Chondrocyte (in vitro differentiated cells): ENCODE measurements at regions not wholly inside any gene's neighbourhood (a gene's known extent, or its start where the extent isn't known, plus 50 kb on each side); places are given as distances from the start of the nearest gene placed in this dataset.

Experiments
- DNase-seq: peaks from one replicate; pipeline ENCODE4 v3.0.0; 2021; ENCODE audit warnings: mixed read lengths, low spot score
- H3K27ac Mint-ChIP-seq: one replicate; pipeline ENCODE4 v1.8.0; 2021; ENCODE audit warnings: mild to moderate bottlenecking, moderate library complexity, mixed read lengths; ENCODE audit not compliant: unreplicated experiment
- H3K27me3 Mint-ChIP-seq: 2 replicates; pipeline ENCODE4 v1.8.0; 2021; ENCODE audit warnings: low read depth, mixed read lengths
- H3K36me3 Mint-ChIP-seq: 2 replicates; pipeline ENCODE4 v1.8.0; 2021; ENCODE audit warnings: low read depth, mixed read lengths
- H3K4me1 Mint-ChIP-seq: 2 replicates; pipeline ENCODE4 v1.8.0; 2021; ENCODE audit warnings: low read depth, mild to moderate bottlenecking, mixed read lengths
- H3K4me3 Mint-ChIP-seq: one replicate; pipeline ENCODE4 v1.8.0; 2021; ENCODE audit warnings: mild to moderate bottlenecking, moderate library complexity, mixed read lengths; ENCODE audit not compliant: unreplicated experiment
- H3K9me3 Mint-ChIP-seq: 2 replicates; pipeline ENCODE4 v1.8.0; 2021; ENCODE audit warnings: low read depth, mixed read lengths
- TF ChIP-seq, protein P1 (sequence below): fragments of 200-600 bp; sonication (generic); IDR thresholded peaks from 2 replicates; pipeline ENCODE4 v1.5.0; 2021; ENCODE audit warnings: antibody characterized with exemption, mild to moderate bottlenecking, moderate library complexity

DNA sequence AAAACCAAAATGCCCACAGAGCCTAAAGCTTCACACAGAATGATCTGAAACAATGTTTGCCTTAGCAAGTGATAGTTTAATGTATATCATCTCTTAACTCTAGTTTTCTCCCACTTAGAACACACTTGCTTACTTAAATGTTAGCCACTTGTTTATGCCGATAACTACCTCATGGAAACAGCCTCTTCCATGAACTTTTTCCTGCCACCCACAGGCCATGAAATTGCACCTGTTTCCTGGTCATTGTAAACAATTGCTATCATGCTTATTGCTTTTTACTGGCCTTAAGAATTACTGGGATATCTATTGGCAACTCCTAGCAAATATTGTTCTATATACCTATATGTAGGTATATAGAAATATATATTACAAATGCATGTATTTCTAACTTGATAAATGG is 231.1 kb downstream of the HDGFL1 start:
- DNase-seq = no peak
- Mint-ChIP-seq H3K27ac (no peak overlapping the region), H3K9me3 (peaks cover 3% of the 10 kb centered on the region), H3K4me3 (no peak overlapping the region), H3K4me1 (no peaks in the 10 kb centered on the region), H3K27me3 (no peaks in the 10 kb centered on the region), H3K36me3 (peaks cover 2% of the 10 kb centered on the region)
- TF ChIP-seq, protein P1, sequence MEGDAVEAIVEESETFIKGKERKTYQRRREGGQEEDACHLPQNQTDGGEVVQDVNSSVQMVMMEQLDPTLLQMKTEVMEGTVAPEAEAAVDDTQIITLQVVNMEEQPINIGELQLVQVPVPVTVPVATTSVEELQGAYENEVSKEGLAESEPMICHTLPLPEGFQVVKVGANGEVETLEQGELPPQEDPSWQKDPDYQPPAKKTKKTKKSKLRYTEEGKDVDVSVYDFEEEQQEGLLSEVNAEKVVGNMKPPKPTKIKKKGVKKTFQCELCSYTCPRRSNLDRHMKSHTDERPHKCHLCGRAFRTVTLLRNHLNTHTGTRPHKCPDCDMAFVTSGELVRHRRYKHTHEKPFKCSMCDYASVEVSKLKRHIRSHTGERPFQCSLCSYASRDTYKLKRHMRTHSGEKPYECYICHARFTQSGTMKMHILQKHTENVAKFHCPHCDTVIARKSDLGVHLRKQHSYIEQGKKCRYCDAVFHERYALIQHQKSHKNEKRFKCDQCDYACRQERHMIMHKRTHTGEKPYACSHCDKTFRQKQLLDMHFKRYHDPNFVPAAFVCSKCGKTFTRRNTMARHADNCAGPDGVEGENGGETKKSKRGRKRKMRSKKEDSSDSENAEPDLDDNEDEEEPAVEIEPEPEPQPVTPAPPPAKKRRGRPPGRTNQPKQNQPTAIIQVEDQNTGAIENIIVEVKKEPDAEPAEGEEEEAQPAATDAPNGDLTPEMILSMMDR = no peak

DNA sequence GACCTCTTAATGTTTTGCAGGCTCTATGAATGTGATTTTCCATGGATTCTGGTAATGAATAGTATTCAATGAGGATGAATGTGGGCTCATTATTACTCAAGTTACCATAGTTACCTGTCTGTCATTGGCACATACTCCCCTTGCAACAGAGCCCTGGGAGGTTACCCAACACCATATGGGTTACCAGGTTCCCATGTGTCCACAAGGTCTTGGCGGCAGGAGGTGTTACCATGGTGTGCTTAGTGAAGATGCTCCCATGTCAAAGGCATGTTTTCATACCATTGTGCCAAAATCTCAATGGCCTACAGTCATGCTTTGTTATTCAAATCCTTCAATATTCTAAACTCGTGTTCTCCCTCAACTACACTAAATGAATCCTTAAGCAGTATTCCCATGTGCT is 232.5 kb downstream of the HDGFL1 start:
- Mint-ChIP-seq H3K9me3 (no peaks in the 10 kb centered on the region), H3K27ac (no peak overlapping the region), H3K36me3 (no peaks in the 10 kb centered on the region), H3K4me1 (peaks cover 12% of the 10 kb centered on the region), H3K4me3 (no peak overlapping the region), H3K27me3 (no peaks in the 10 kb centered on the region)
- TF ChIP-seq, protein P1 = no peak
- DNase-seq = no peak

DNA sequence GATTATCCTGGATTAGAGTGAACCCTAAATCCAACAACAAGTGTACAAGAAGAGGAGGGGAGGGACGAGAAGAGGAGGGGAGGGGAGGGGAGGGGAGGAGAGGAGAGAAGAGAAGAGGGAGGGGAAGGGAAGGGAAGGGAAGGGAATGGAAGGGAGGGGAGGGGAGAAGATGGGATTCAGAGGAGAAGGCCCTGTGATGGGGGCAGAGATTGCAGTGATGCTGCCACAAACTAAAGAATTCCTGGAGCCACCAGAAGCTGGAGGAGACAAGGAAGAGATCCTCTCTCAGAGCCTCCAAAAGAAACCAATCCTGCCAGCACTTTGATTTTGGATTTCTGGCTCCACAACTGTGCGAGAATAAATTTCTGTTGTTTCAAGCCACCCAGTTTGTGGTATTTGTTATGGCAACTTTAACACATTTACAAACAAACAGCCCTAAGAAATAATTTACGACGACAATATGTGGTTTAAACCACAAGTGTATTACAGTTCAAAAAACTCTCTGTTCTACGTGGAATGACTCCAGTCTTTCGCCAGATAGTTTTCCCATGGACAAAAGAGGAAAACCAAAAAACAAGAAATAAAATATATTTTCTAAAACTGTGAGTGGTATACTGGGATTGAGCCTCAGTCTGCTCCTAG is 235.4 kb downstream of the HDGFL1 start:
- H3K27ac Mint-ChIP-seq = no peak overlapping the region
- TF ChIP-seq, protein P1 = no peak
- H3K9me3 Mint-ChIP-seq = no peaks in the 10 kb centered on the region
- H3K4me1 Mint-ChIP-seq = peaks cover 14% of the 10 kb centered on the region
- H3K36me3 Mint-ChIP-seq = no peaks in the 10 kb centered on the region
- DNase-seq = no peak
- H3K4me3 Mint-ChIP-seq = no peak overlapping the region
- H3K27me3 Mint-ChIP-seq = no peaks in the 10 kb centered on the region

DNA sequence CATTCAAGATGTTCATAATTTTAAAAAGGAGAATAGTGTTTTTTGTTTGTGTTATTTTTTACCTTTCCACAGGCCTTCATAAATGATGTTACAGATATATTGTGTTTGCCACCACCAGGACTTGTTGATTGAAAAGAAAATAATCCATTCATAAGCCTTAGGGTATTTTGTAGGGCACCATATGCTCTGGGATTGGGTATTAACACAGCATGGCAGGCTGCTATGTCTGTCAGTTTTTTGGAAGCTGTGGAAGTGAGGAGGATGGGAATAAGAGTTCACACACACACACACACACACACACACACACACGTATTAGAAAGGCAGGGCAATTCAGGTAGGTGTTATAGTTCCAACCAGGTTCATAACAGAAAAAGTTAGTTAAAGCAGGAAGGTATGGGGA is 237.9 kb downstream of the HDGFL1 start:
- H3K4me1 Mint-ChIP-seq = peaks cover 14% of the 10 kb centered on the region
- no peak overlapping the region for H3K27ac Mint-ChIP-seq
- H3K4me3 Mint-ChIP-seq = no peak overlapping the region
- DNase-seq = no peak
- no peaks in the 10 kb centered on the region for H3K9me3 Mint-ChIP-seq
- H3K27me3 Mint-ChIP-seq = no peaks in the 10 kb centered on the region
- H3K36me3 Mint-ChIP-seq = no peaks in the 10 kb centered on the region
- TF ChIP-seq, protein P1 = no peak

DNA sequence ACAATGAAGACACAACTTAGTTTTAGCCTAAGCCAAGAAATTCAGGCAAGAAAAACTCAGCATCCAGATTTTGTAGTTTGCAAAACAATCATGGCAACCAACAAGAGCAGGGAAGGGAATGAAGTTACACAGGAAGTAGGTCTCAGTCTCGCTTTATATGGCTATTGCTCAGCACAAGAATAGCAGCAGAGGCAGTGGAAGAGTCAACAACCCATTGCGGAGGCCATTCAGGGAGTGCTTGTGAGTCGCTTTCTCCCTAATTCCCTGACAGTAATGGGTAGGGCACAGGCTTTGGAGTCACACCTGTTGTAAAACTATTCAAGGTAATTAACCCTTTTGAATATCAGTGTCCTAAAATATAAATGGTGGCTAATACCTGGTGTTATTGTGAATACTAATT is 238.5 kb downstream of the HDGFL1 start:
- DNase-seq = no peak
- H3K4me3 Mint-ChIP-seq = no peak overlapping the region
- no peaks in the 10 kb centered on the region for H3K9me3 Mint-ChIP-seq
- H3K27ac Mint-ChIP-seq = no peak overlapping the region
- TF ChIP-seq, protein P1 = no peak
- H3K27me3 Mint-ChIP-seq = no peaks in the 10 kb centered on the region
- H3K36me3 Mint-ChIP-seq = no peaks in the 10 kb centered on the region
- peaks cover 14% of the 10 kb centered on the region for H3K4me1 Mint-ChIP-seq
